T-helper 1 cell treated with Interleukin-12 subunit alpha and Interleukin-12 subunit beta and Interleukin-4 antibody, amounts not matched to agents 30 μg/mL and 1 μg/mL, for 36 hours (primary cell): ENCODE measurements at regions not wholly inside any gene's neighbourhood (a gene's known extent, or its start where the extent isn't known, plus 50 kb on each side); places are given as distances from the start of the nearest gene placed in this dataset.
A peak's percentile ranks its signal among the peaks of the same experiment; 100 is the strongest.

ENCODE experiments used
- H3K27ac Mint-ChIP-seq: one replicate; pipeline ENCODE4 v1.8.0; 2021; ENCODE audit warnings: mild to moderate bottlenecking, mixed read lengths
- H3K27me3 Mint-ChIP-seq: one replicate; pipeline ENCODE4 v1.8.0; 2021; ENCODE audit warnings: low read depth, mixed read lengths
- H3K36me3 Mint-ChIP-seq: one replicate; pipeline ENCODE4 v1.8.0; 2021; ENCODE audit warnings: low read depth, mixed read lengths
- H3K4me1 Mint-ChIP-seq: one replicate; pipeline ENCODE4 v1.8.0; 2021; ENCODE audit warnings: low read depth, mixed read lengths
- H3K4me3 Mint-ChIP-seq: one replicate; pipeline ENCODE4 v1.8.0; 2021; ENCODE audit warnings: mild to moderate bottlenecking, moderate library complexity, mixed read lengths
- H3K9me3 Mint-ChIP-seq: one replicate; pipeline ENCODE4 v1.8.0; 2021; ENCODE audit warnings: mixed read lengths

DNA sequence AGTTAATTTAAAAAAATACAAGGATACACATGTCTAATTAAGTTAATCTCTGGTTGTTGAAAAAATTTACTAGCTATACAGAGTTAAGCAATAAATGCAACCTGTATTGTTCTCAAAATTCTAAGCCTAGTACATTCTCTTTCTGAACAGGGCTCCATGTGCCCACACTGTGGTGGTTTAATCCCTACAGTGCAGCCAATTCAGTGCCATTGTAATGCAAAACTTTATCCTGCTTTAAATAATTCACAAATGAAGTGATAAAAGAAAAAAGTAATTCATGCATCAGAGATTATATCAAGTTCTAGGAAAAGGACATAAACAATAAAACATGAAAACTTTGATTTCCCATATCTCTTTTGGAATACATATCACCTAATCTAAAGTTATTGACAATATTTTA, 1089.2 kb downstream of the C4orf33 start:
- H3K36me3 Mint-ChIP-seq: no peaks in the 10 kb centered on the region
- no peaks in the 10 kb centered on the region for H3K4me1 Mint-ChIP-seq
- no peak overlapping the region for H3K27ac Mint-ChIP-seq
- no peak overlapping the region for H3K4me3 Mint-ChIP-seq
- H3K27me3 Mint-ChIP-seq: no peaks in the 10 kb centered on the region
- no peaks in the 10 kb centered on the region for H3K9me3 Mint-ChIP-seq

DNA sequence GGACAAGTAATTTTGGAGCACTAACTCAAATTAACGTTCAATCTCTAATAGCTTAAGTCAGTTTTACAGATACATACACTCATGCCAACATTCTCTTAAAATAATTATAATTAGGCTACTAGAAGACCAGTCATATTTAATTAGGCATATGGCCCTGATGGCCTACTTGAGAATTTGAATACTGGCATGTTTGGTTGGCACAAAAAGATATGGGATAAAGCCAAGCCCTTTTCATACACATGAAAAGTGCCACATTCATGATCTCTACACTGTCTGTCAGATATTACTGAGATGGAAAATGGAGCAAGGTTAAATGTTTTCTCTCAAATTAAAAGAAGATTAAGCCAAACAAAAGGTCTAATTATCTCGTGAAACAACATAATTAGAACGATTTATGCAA, 1091.0 kb downstream of the C4orf33 start:
- no peaks in the 10 kb centered on the region for H3K27me3 Mint-ChIP-seq
- no peaks in the 10 kb centered on the region for H3K4me1 Mint-ChIP-seq
- no peaks in the 10 kb centered on the region for H3K9me3 Mint-ChIP-seq
- H3K27ac Mint-ChIP-seq: no peak overlapping the region
- no peaks in the 10 kb centered on the region for H3K36me3 Mint-ChIP-seq
- no peak overlapping the region for H3K4me3 Mint-ChIP-seq

DNA sequence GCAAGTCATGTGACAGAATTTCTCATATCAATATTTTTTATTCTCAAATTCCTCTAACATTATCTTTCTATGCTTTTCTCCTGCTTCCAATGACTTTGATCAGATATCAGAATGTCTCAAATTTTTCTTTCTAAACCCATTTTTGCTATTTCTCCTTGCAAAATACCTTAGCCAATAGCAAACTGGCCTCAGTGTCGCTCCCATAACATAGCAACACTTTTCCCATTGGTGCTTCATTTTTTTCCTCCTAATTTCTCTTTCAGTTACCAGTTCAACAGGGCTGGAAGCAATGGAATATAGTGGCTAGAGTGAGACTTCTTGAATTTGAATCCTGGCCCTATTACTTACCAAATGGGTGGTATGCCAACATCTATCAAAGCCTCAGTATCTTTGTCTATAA, 1091.6 kb downstream of the C4orf33 start:
- no peaks in the 10 kb centered on the region for H3K9me3 Mint-ChIP-seq
- H3K36me3 Mint-ChIP-seq: no peaks in the 10 kb centered on the region
- H3K27ac Mint-ChIP-seq: no peak overlapping the region
- H3K27me3 Mint-ChIP-seq: no peaks in the 10 kb centered on the region
- H3K4me3 Mint-ChIP-seq: no peak overlapping the region
- H3K4me1 Mint-ChIP-seq: no peaks in the 10 kb centered on the region

- no peaks in the 10 kb centered on the region for H3K4me1 Mint-ChIP-seq
- H3K36me3 Mint-ChIP-seq: no peaks in the 10 kb centered on the region
- H3K27me3 Mint-ChIP-seq: no peaks in the 10 kb centered on the region
- H3K9me3 Mint-ChIP-seq: no peaks in the 10 kb centered on the region
- no peak overlapping the region for H3K27ac Mint-ChIP-seq
- no peak overlapping the region for H3K4me3 Mint-ChIP-seq
Measured at GRCh38 chr4:130192787-130193186, 1096.8 kb downstream of the C4orf33 start.

- Mint-ChIP-seq H3K27ac (no peak overlapping the region), H3K4me1 (no peaks in the 10 kb centered on the region), H3K4me3 (no peak overlapping the region), H3K36me3 (no peaks in the 10 kb centered on the region), H3K9me3 (peaks cover 13% of the 10 kb centered on the region), H3K27me3 (no peaks in the 10 kb centered on the region)
Measured at GRCh38 chr4:130197946-130198345, 1102.0 kb downstream of the C4orf33 start.

- no peaks in the 10 kb centered on the region for H3K36me3 Mint-ChIP-seq
- no peak overlapping the region for H3K4me3 Mint-ChIP-seq
- no peaks in the 10 kb centered on the region for H3K4me1 Mint-ChIP-seq
- H3K27ac Mint-ChIP-seq: no peak overlapping the region
- peaks cover 13% of the 10 kb centered on the region for H3K9me3 Mint-ChIP-seq
- H3K27me3 Mint-ChIP-seq: no peaks in the 10 kb centered on the region
Measured at GRCh38 chr4:130203571-130203970, 1107.6 kb downstream of the C4orf33 start.

DNA sequence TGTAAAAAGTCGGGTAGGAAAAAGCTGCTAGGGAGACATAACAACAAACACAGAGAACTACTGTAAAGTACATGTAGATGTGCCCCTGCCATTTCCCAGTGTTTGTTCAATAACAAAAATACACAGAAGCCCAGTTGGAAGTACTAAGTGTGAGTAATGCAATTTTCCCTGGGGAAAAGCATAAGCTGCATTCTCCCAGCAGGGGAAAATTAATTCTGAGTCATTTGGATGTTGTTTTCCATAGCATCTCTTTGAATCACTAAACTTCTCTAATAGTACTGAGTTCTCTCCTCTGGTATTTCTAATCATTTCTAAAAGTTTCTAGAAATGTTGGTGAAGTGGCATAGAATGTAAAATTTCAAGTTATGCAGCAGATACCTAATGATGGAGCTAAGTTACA, 1114.9 kb downstream of the C4orf33 start:
- H3K9me3 Mint-ChIP-seq: no peaks in the 10 kb centered on the region
- no peaks in the 10 kb centered on the region for H3K36me3 Mint-ChIP-seq
- H3K27ac Mint-ChIP-seq: no peak overlapping the region

GRCh38 chr4:130214268-130214667, 1118.3 kb downstream of the C4orf33 start:
- Mint-ChIP-seq H3K27ac (no peak overlapping the region), H3K27me3 (no peaks in the 10 kb centered on the region), H3K4me3 (no peak overlapping the region), H3K4me1 (no peaks in the 10 kb centered on the region), H3K36me3 (no peaks in the 10 kb centered on the region), H3K9me3 (no peaks in the 10 kb centered on the region)

More for the DNA sequence above, 1114.9 kb downstream of the C4orf33 start:
- Mint-ChIP-seq H3K4me1 (no peaks in the 10 kb centered on the region), H3K27me3 (no peaks in the 10 kb centered on the region), H3K4me3 (no peak overlapping the region)

- peaks cover 6% of the 10 kb centered on the region for H3K4me1 Mint-ChIP-seq
- no peaks in the 10 kb centered on the region for H3K36me3 Mint-ChIP-seq
- no peak overlapping the region for H3K4me3 Mint-ChIP-seq
- H3K9me3 Mint-ChIP-seq: peaks cover 5% of the 10 kb centered on the region
- no peaks in the 10 kb centered on the region for H3K27me3 Mint-ChIP-seq
- H3K27ac Mint-ChIP-seq: peak overlapping the region; percentile 80
Measured at GRCh38 chr4:130233377-130234047, 1137.6 kb downstream of the C4orf33 start.

DNA sequence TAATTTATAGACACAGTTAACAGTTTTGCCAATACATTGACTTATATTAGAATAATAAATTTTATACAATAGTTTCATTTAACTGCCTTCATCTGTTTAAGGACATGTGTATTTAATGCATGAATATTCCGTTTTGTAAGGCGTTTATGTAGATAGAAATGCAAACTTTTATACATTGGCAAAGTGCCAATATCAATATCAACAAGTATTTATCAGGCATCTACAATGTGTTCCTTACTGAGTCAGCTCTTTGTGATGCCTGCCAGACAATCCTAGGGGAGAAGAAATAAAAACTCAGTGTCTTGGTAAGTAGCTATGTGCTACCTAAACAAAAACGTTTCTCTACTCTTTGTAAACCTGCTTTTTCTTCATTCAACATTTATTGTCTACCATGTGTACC, 1142.2 kb downstream of the C4orf33 start:
- Mint-ChIP-seq H3K9me3 (peaks cover 5% of the 10 kb centered on the region), H3K4me1 (peaks cover 6% of the 10 kb centered on the region), H3K4me3 (no peak overlapping the region), H3K36me3 (no peaks in the 10 kb centered on the region), H3K27me3 (no peaks in the 10 kb centered on the region), H3K27ac (no peak overlapping the region)

GRCh38 chr4:130249002-130249401, 1153.0 kb downstream of the C4orf33 start:
- H3K27me3 Mint-ChIP-seq: no peaks in the 10 kb centered on the region
- H3K9me3 Mint-ChIP-seq: no peaks in the 10 kb centered on the region
- H3K4me1 Mint-ChIP-seq: no peaks in the 10 kb centered on the region
- no peaks in the 10 kb centered on the region for H3K36me3 Mint-ChIP-seq
- no peak overlapping the region for H3K27ac Mint-ChIP-seq
- no peak overlapping the region for H3K4me3 Mint-ChIP-seq

DNA sequence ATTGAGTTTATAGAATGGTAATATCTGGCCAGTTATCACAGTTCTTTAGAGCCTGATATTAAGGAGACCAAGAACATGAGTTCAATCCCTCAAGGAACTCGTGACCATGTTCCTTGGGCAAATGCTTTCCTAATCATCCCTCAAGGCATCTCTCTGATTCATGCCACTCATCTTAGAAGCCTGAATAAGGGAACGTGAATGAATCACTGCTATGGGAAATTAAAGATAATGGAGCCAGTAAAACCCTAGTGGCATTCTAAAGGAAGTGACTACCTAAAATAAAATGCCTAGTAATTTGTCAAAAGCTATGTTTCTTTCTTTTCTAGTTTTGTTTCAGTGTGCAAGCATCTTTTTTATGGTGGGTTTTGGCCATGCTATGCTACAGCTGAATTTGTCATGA, 1161.3 kb downstream of the C4orf33 start:
- Mint-ChIP-seq H3K9me3 (no peaks in the 10 kb centered on the region), H3K4me1 (no peaks in the 10 kb centered on the region), H3K36me3 (no peaks in the 10 kb centered on the region), H3K27ac (no peak overlapping the region), H3K27me3 (no peaks in the 10 kb centered on the region), H3K4me3 (no peak overlapping the region)

- Mint-ChIP-seq H3K27me3 (no peaks in the 10 kb centered on the region), H3K9me3 (peaks cover 18% of the 10 kb centered on the region), H3K4me1 (no peaks in the 10 kb centered on the region), H3K4me3 (no peak overlapping the region), H3K27ac (no peak overlapping the region), H3K36me3 (no peaks in the 10 kb centered on the region)
Measured at GRCh38 chr4:130266814-130267213, 1170.9 kb downstream of the C4orf33 start.

GRCh38 chr4:130288576-130288975, 1192.6 kb downstream of the C4orf33 start:
- Mint-ChIP-seq H3K36me3 (no peaks in the 10 kb centered on the region), H3K27ac (no peak overlapping the region), H3K9me3 (no peaks in the 10 kb centered on the region), H3K4me1 (no peaks in the 10 kb centered on the region), H3K4me3 (no peak overlapping the region), H3K27me3 (no peaks in the 10 kb centered on the region)

GRCh38 chr4:130293692-130294091, 1197.7 kb downstream of the C4orf33 start:
- Mint-ChIP-seq H3K27me3 (no peaks in the 10 kb centered on the region), H3K27ac (no peak overlapping the region), H3K36me3 (no peaks in the 10 kb centered on the region), H3K4me3 (no peak overlapping the region), H3K9me3 (no peaks in the 10 kb centered on the region), H3K4me1 (no peaks in the 10 kb centered on the region)

GRCh38 chr4:130296448-130296847, 1200.5 kb downstream of the C4orf33 start:
- no peak overlapping the region for H3K27ac Mint-ChIP-seq
- no peaks in the 10 kb centered on the region for H3K4me1 Mint-ChIP-seq
- no peaks in the 10 kb centered on the region for H3K27me3 Mint-ChIP-seq
- no peaks in the 10 kb centered on the region for H3K9me3 Mint-ChIP-seq
- no peaks in the 10 kb centered on the region for H3K36me3 Mint-ChIP-seq
- H3K4me3 Mint-ChIP-seq: no peak overlapping the region
